ENCODE measurements at regions not wholly inside any gene's neighbourhood (a gene's known extent, or its start where the extent isn't known, plus 50 kb on each side); places are given as distances from the start of the nearest gene placed in this dataset.
"Not testable (repeated sequence)": the region's sequence is repeated elsewhere in the genome, so short reads cannot be mapped to it uniquely, and the experiment has no call there.

GRCh38 chr15:87706001-87706400 is 550.5 kb downstream of the NTRK3 start:
- H3K4me3 ChIP-seq (ENCODE audit: low read depth, low read length): no peak overlapping the region
- TF ChIP-seq CTCF (IDR thresholded peaks at IDR 0.05; ENCODE audit: control insufficient read depth, extremely low read depth, insufficient read depth): no peak
- DNase-seq (ENCODE audit: low read depth): no peak

DNA sequence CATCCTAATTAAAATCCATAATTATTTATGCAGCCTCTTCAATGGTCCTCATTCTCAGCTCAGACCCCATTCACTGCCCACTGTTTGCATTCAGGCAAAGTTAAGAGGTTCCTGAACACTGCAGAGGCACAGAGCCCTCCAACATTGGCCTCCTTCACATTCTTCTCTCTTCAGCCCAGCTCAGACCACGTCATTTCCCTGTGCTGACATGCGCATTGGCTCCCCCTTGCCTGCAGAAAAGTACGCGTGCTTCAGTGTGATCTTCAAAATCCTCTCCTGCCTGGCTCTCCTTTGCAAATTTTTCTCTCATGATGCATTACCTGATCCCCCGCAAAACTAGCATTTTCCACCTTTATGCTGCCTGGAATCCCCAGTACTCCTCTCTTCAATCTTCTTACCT is 552.3 kb downstream of the NTRK3 start:
- no peak for DNase-seq (ENCODE audit: low read depth)
- no peak for TF ChIP-seq CTCF (IDR thresholded peaks at IDR 0.05; ENCODE audit: control insufficient read depth, extremely low read depth, insufficient read depth)
- H3K4me3 ChIP-seq (ENCODE audit: low read depth, low read length): no peak overlapping the region

DNA sequence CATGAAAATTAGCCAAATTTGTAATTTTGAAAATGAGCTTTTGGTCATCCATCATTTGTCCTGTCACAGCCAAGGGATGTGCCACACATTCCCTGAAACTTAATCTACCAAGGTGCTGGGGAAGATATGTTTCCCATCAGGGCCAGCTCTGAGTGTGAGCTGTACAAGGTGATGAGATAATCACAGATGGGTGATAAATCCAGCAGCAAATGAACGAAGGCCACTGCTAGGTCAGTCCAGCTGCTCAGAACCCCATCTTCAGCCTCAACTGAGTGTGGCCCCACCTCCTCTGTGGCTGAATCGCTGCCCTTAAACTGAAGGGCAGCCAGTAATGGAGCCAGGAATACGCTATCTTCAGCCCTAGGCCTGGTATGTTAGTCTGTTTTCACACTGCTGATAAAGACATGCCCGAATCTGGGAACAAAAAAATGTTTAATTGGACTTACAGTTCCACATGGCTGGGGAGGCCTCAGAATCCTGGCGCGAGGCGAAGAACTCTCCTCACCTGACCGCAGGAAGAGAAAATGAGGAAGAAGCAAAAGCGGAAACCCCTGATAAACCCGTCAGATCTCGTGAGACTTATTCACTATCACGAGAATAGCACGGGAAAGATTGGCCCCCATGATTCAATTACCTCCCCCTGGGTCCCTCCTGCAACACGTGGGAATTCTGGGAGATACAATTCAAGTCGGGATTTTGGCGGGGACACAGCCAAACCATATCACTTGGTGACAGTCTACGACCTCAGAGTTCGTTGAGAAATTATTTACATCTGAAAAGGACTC is 553.0 kb downstream of the NTRK3 start:
- no peak for DNase-seq (ENCODE audit: low read depth)
- H3K4me3 ChIP-seq (ENCODE audit: low read depth, low read length): no peak overlapping the region
- no peak for TF ChIP-seq CTCF (IDR thresholded peaks at IDR 0.05; ENCODE audit: control insufficient read depth, extremely low read depth, insufficient read depth)

DNA sequence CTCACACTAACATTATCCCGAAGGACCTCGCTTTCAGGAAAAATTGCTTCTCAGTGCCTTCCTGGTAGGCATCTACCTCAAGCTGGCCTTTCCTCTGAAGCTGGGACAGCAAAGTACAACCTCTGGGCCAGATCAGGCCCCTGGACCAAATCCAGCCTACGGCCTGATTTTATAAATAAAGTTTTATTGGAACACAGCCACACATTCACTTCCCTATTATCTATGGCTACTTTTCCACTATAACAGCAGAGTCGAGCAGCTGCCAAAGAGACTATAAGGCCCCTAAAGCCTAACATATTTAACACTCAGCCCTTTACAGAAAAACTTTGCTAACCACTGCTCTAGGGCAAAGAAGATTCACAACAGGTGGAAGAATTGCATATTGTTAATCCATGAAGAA is 554.3 kb downstream of the NTRK3 start:
- TF ChIP-seq CTCF (IDR thresholded peaks at IDR 0.05; ENCODE audit: control insufficient read depth, extremely low read depth, insufficient read depth): no peak
- no peak overlapping the region for H3K4me3 ChIP-seq (ENCODE audit: low read depth, low read length)
- no peak for DNase-seq (ENCODE audit: low read depth)

DNA sequence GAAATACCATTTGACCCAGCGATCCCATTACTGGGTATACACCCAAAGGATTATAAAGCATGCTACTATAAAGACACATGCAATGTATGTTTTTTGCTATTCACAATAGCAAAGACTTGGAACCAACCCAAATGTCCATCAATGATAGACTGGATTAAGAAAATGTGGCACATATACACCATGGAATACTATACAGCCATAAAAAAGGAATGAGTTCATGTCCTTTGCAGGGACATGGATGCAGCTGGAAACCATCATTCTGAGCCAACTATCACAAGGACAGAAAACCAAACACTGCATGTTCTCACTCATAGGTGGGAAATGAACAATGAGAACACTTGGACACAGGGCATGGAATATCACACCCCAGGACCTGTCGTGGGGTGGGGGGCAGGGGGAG is 558.1 kb downstream of the NTRK3 start:
- H3K4me3 ChIP-seq (ENCODE audit: low read depth, low read length): not testable (repeated sequence)

GRCh38 chr15:87689716-87690115 is 566.8 kb downstream of the NTRK3 start:
- TF ChIP-seq CTCF (IDR thresholded peaks at IDR 0.05; ENCODE audit: control insufficient read depth, extremely low read depth, insufficient read depth): no peak
- no peak overlapping the region for H3K4me3 ChIP-seq (ENCODE audit: low read depth, low read length)
- DNase-seq (ENCODE audit: low read depth): no peak

More for the DNA sequence above, 558.1 kb downstream of the NTRK3 start:
- DNase-seq (ENCODE audit: low read depth): not testable (repeated sequence)

DNA sequence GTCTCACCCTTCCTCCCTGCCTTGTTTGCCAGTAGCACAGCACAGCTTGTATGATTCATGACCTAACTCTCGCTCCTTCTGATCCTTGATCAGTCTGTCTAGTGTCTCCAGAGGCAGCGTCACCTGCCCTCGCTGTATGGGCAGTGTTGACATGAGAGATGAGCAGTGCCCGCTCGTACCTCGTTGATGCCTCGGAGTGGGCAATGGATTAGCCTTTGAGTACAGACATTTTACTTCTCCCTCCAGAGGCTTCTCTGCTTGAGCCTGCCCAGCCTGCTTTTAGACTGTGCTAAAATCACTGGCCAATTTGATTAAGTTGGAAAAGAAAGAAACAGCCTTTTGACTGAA is 569.0 kb downstream of the NTRK3 start:
- no peak for TF ChIP-seq CTCF (IDR thresholded peaks at IDR 0.05; ENCODE audit: control insufficient read depth, extremely low read depth, insufficient read depth)
- no peak overlapping the region for H3K4me3 ChIP-seq (ENCODE audit: low read depth, low read length)
- no peak for DNase-seq (ENCODE audit: low read depth)
